ENCODE measurements at regions not wholly inside any gene's neighbourhood (a gene's known extent, or its start where the extent isn't known, plus 50 kb on each side); places are given as distances from the start of the nearest gene placed in this dataset.

DNA sequence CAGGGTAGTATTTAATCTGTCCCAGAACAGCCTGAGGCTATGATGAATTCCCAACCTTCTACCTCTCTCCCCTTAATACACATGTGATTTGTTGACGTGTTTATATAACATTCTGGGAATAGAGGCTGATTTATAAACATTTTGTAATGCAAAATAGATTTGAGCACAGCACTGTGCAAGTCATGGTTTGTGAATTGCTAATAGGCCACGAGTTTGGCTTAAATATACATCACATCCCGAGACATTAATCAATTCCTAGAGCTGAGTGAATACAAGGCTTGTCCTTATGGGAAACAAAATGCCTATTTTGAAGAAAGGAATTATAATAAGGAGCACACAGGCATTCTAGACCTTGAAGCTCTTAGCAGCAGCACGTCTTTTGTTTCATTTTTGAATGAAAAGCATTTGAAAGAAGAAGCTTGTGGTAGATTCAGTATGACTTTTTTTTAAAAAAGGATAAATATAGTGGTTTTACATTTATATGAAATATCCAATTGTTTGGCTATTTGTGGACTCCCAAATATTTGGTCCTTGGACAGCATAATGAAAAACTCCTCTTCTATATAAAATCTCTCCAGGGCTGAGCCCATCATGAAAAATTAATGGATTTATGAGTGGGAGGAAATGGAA is 116.4 kb downstream of the SLC17A6 start:
- no peak overlapping the region for H2AFZ ChIP-seq (ENCODE audit: control insufficient read depth, low read depth, low read length)
- H3K27me3 ChIP-seq (replicated peaks in 1 of 2; ENCODE audit: control insufficient read depth in 2 of 2, insufficient read depth in 2 of 2, low read length in 1 of 2), result no peaks in the 10 kb centered on the region; a peak in 1 of 4 replicates
- H3K4me3 ChIP-seq, result no peak overlapping the region
- CTCF ChIA-PET, result no interaction called here
- H3K79me2 ChIP-seq (ENCODE audit: control insufficient read depth, insufficient read depth, low read length), result no peaks in the 10 kb centered on the region
- no peak for FAIRE-seq
- no peak overlapping the region for H3K27ac ChIP-seq (ENCODE audit: control insufficient read depth, insufficient read depth)
- WGBS (ENCODE audit: insufficient coverage, insufficient replicate concordance, low lambda C conversion rate, missing lambda C conversion rate), result 7% methylated on average over 4 of the region's 4 CpGs
- TF ChIP-seq SIX5 (IDR thresholded peaks at IDR 0.05; ENCODE audit: low read depth, low read length, severe bottlenecking) (no peak), BCL11A (IDR thresholded peaks at IDR 0.05; ENCODE audit: low read depth, low read length) (no peak), BACH1 (IDR thresholded peaks at IDR 0.05; ENCODE audit: borderline replicate concordance) (no peak), ZNF24 (IDR thresholded peaks at IDR 0.05) (no peak), EED (IDR thresholded peaks at IDR 0.05; ENCODE audit: low read depth) (no peak), SUZ12 (IDR thresholded peaks at IDR 0.05; ENCODE audit: unreplicated experiment) (no peak), TCF7 (IDR thresholded peaks at IDR 0.05; ENCODE audit: borderline replicate concordance) (no peak), TCF12 (IDR thresholded peaks at IDR 0.05; ENCODE audit: low read depth, low read length) (no peak), ZNF207 (IDR thresholded peaks at IDR 0.05; ENCODE audit: borderline replicate concordance) (no peak), BHLHE40 (IDR thresholded peaks at IDR 0.05; ENCODE audit: borderline replicate concordance in 1 of 2, low read depth in 2 of 2, low read length in 1 of 2) (no peak), CEBPB (IDR thresholded peaks at IDR 0.05; ENCODE audit: borderline replicate concordance in 1 of 2, low read depth in 2 of 2, low read length in 2 of 2) (no peak), HDAC6 (IDR thresholded peaks at IDR 0.05; ENCODE audit: unreplicated experiment) (no peak), HDGF (IDR thresholded peaks at IDR 0.05) (no peak)
- TF ChIP-seq, protein P1, sequence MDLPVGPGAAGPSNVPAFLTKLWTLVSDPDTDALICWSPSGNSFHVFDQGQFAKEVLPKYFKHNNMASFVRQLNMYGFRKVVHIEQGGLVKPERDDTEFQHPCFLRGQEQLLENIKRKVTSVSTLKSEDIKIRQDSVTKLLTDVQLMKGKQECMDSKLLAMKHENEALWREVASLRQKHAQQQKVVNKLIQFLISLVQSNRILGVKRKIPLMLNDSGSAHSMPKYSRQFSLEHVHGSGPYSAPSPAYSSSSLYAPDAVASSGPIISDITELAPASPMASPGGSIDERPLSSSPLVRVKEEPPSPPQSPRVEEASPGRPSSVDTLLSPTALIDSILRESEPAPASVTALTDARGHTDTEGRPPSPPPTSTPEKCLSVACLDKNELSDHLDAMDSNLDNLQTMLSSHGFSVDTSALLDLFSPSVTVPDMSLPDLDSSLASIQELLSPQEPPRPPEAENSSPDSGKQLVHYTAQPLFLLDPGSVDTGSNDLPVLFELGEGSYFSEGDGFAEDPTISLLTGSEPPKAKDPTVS (IDR thresholded peaks at IDR 0.05; ENCODE audit: low read depth, low read length), result no peak
- ATAC-seq, result no peak
- intact Hi-C loops (cut with micrococcal nuclease; ENCODE audit: unreplicated experiment), result no loop called here
- in situ Hi-C loops (cut with MboI), result no loop called here
- no peak for DNase-seq (ENCODE audit: low read depth, low spot score)
- RAD21 ChIA-PET (ENCODE audit: unreplicated experiment), result no interaction called here
- no peaks in the 10 kb centered on the region for H3K4me1 ChIP-seq (ENCODE audit: control insufficient read depth, insufficient read depth, low read length)
- H3K9me3 ChIP-seq (replicated peaks; ENCODE audit: control insufficient read depth, insufficient read depth, low read length), result no peaks in the 10 kb centered on the region
- SMC1A ChIA-PET (ENCODE audit: uncharacterized antibody, unreplicated experiment), result interaction anchor here (0.7 kb wide), 1 partner anchor 1602 kb away, joined by 3 read pairs; no protein-coding TSS in a partner anchor
- H4K20me1 ChIP-seq (ENCODE audit: control insufficient read depth, insufficient read depth), result no peaks in the 10 kb centered on the region
- no peak overlapping the region for H3K9ac ChIP-seq (ENCODE audit: control insufficient read depth, insufficient read depth, low read length)
- POLR2A ChIA-PET, result no interaction called here
- BruUV-seq (replicated peaks), result no TSS peak
- no peaks in the 10 kb centered on the region for H3K36me3 ChIP-seq (ENCODE audit: control insufficient read depth in 2 of 2, insufficient read depth in 2 of 2, low read length in 1 of 2)
- H3K4me2 ChIP-seq (ENCODE audit: control insufficient read depth, insufficient read depth), result no peak overlapping the region
